Calu3 (cell line): ENCODE measurements at regions not wholly inside any gene's neighbourhood (a gene's known extent, or its start where the extent isn't known, plus 50 kb on each side); places are given as distances from the start of the nearest gene placed in this dataset.

ENCODE experiments used
- BruUV-seq: library from RNA; stranded (reverse); fragments of 400-500 nt; replicated peaks from 2 replicates; lab custom pipeline; 2021; lab: Mats Ljungman, UMichigan
- CTCF ChIA-PET: fragments of 300-600 bp; sonication (Branson Sonifier 250); formaldehyde crosslinking; loops from one replicate; lab custom pipeline; 2022; ENCODE audit warnings: antibody characterized with exemption; lab: Charles Lee
- DNase-seq: peaks from one replicate; pipeline ENCODE4 v3.0.0; 2022
- H3K27ac Mint-ChIP-seq: one replicate; pipeline ENCODE4 v1.8.0; 2022; ENCODE audit warnings: mixed read lengths; ENCODE audit not compliant: unreplicated experiment
- H3K27me3 Mint-ChIP-seq: one replicate; pipeline ENCODE4 v1.8.0; 2022; ENCODE audit warnings: mixed read lengths; ENCODE audit not compliant: unreplicated experiment
- H3K36me3 Mint-ChIP-seq: one replicate; pipeline ENCODE4 v1.8.0; 2022; ENCODE audit warnings: mild to moderate bottlenecking, moderate library complexity, mixed read lengths; ENCODE audit not compliant: insufficient read depth, unreplicated experiment
- H3K4me1 Mint-ChIP-seq: one replicate; pipeline ENCODE4 v1.8.0; 2022; ENCODE audit warnings: mild to moderate bottlenecking, low read depth, mixed read lengths; ENCODE audit not compliant: unreplicated experiment
- H3K4me3 Mint-ChIP-seq: one replicate; pipeline ENCODE4 v1.8.0; 2022; ENCODE audit warnings: mild to moderate bottlenecking, low read depth, moderate library complexity, mixed read lengths; ENCODE audit not compliant: unreplicated experiment
- H3K9me3 Mint-ChIP-seq: one replicate; pipeline ENCODE4 v1.8.0; 2022; ENCODE audit warnings: low read depth, mixed read lengths; ENCODE audit not compliant: unreplicated experiment
- intact Hi-C: fragments of 100-400 bp; cut with micrococcal nuclease; formaldehyde crosslinking; loops from one replicate; pipeline ENCODE4 v1.10.0; 2022; ENCODE audit not compliant: unreplicated experiment
- TF ChIP-seq, protein P1 (sequence below): fragments of 200-600 bp; IDR thresholded peaks from one replicate; pipeline ENCODE4 v1.8.0; 2022; ENCODE audit warnings: antibody characterized with exemption; ENCODE audit not compliant: unreplicated experiment

DNA sequence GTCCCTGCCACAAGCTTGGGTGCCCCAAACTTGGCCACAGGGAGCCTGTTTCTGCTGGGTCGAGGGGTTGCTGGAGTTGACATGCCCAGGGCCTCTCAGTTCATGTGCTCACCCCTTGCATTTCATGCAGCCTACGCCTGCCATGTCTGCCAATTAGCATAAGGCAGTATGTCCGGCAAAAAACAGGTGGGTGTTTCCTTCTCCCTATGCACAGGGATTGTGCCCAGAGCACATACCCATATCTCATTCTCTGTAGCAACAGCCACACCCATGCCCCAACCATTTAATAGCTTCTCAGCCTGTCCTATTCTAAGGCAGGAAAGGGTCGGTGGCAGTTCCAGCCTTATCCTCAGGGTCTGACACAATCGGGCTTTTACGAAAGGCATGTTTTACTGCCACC, 340.4 kb upstream of the ASIC2 start:
- intact Hi-C loops: no loop called here
- Mint-ChIP-seq H3K4me3 (no peak overlapping the region), H3K36me3 (no peaks in the 10 kb centered on the region), H3K27ac (no peak overlapping the region), H3K4me1 (no peaks in the 10 kb centered on the region), H3K27me3 (peaks cover 78% of the 10 kb centered on the region), H3K9me3 (peaks cover 2% of the 10 kb centered on the region)
- TF ChIP-seq, protein P1, sequence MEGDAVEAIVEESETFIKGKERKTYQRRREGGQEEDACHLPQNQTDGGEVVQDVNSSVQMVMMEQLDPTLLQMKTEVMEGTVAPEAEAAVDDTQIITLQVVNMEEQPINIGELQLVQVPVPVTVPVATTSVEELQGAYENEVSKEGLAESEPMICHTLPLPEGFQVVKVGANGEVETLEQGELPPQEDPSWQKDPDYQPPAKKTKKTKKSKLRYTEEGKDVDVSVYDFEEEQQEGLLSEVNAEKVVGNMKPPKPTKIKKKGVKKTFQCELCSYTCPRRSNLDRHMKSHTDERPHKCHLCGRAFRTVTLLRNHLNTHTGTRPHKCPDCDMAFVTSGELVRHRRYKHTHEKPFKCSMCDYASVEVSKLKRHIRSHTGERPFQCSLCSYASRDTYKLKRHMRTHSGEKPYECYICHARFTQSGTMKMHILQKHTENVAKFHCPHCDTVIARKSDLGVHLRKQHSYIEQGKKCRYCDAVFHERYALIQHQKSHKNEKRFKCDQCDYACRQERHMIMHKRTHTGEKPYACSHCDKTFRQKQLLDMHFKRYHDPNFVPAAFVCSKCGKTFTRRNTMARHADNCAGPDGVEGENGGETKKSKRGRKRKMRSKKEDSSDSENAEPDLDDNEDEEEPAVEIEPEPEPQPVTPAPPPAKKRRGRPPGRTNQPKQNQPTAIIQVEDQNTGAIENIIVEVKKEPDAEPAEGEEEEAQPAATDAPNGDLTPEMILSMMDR: no peak
- no TSS peak for BruUV-seq
- no peak for DNase-seq
- CTCF ChIA-PET: no interaction called here

DNA sequence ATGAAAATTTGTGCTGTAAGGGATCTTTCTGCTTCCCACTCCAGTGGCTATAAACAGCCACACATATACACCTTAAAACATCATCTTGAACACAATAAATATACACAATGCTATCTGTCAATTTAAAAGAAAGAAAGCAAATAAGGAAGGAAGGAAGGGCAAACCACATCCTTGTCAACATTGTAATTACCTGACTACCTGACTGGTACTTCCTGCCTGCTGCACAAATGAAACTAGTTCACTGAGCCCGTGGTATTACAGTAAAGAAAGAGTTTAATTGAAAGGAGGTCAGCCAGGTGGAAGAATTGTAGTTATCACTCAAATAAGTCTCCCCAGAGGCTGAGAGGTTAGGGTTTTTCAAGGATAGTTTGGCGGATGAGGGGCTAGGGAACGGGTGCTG, 344.4 kb upstream of the ASIC2 start:
- Mint-ChIP-seq H3K4me3 (no peak overlapping the region), H3K36me3 (no peaks in the 10 kb centered on the region), H3K4me1 (no peaks in the 10 kb centered on the region), H3K9me3 (peaks cover 2% of the 10 kb centered on the region), H3K27me3 (peaks cover 54% of the 10 kb centered on the region), H3K27ac (no peak overlapping the region)
- BruUV-seq: no TSS peak
- no peak for DNase-seq
- intact Hi-C loops: no loop called here
- CTCF ChIA-PET: no interaction called here
- TF ChIP-seq, protein P1: no peak

DNA sequence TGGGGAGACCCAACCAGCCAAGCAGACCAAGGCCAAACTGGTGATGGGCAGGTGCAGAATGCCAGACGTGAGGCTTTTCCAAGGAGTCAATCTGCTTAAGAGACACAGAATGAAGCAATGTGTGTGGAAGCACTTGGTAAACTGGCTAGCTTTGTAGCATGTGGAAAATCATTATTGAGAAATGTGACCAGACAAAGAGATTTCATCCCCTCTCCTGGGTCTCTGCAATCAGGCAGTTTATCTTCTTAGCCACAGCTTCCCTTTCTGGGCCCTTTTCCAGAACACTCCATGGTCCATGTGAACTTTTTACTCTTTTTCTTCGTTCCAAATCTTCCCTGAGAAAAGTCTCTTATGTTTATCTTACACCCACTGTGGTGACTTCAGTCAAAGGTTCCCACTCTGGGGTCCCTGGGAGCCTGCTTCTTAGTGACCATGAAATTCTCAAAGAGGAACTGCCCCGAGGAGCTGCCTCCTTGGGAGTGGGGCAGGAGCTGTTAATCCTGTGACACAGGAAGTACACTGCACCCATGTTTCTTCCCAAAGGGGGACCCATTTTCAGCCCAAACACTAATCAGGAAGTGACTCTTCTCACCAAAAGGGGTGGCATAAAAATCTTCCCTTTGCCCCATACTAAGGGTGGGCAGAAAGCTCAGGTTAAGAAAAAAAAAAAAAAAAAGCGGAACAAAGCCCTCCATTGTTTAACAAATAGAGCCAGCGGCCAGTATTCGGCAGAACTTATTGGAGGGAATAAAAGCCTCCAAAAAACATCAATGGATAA, 346.2 kb upstream of the ASIC2 start:
- Mint-ChIP-seq H3K4me3 (no peak overlapping the region), H3K9me3 (peaks cover 2% of the 10 kb centered on the region), H3K27me3 (peaks cover 50% of the 10 kb centered on the region), H3K4me1 (no peaks in the 10 kb centered on the region), H3K27ac (no peak overlapping the region), H3K36me3 (no peaks in the 10 kb centered on the region)
- no TSS peak for BruUV-seq
- TF ChIP-seq, protein P1: no peak
- no peak for DNase-seq
- CTCF ChIA-PET: interaction anchor here (0.6 kb wide), 1 partner anchor 11 kb away, joined by 4 read pairs; no protein-coding TSS in a partner anchor
- intact Hi-C loops: no loop called here

DNA sequence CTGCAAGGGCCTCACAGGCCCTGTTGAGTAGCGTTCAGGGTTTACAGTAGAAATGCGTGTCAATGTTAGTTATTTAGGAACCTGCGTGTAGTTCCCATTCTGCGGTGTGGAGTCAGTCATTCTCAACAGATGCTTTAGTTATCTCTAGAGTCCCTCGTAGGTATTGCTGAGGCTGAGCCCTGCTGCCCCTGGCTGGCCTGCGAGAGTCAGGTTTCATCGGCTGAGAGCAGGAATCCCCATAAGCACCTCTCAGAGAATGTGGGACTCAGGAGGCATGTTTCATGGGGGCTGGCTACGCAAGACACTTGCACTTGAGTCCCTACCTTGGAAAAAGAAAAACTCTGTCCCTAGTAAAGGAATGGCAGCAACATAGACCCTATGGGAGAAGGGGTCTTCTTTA, 347.5 kb upstream of the ASIC2 start:
- Mint-ChIP-seq H3K9me3 (peaks cover 2% of the 10 kb centered on the region), H3K4me3 (no peak overlapping the region), H3K27ac (no peak overlapping the region), H3K27me3 (peaks cover 63% of the 10 kb centered on the region), H3K36me3 (no peaks in the 10 kb centered on the region), H3K4me1 (no peaks in the 10 kb centered on the region)
- no TSS peak for BruUV-seq
- TF ChIP-seq, protein P1: no peak
- intact Hi-C loops: no loop called here
- CTCF ChIA-PET: no interaction called here
- no peak for DNase-seq
